ENCODE measurements at regions not wholly inside any gene's neighbourhood (a gene's known extent, or its start where the extent isn't known, plus 50 kb on each side); places are given as distances from the start of the nearest gene placed in this dataset.
A peak's percentile ranks its signal among the peaks of the same experiment; 100 is the strongest.

DNA sequence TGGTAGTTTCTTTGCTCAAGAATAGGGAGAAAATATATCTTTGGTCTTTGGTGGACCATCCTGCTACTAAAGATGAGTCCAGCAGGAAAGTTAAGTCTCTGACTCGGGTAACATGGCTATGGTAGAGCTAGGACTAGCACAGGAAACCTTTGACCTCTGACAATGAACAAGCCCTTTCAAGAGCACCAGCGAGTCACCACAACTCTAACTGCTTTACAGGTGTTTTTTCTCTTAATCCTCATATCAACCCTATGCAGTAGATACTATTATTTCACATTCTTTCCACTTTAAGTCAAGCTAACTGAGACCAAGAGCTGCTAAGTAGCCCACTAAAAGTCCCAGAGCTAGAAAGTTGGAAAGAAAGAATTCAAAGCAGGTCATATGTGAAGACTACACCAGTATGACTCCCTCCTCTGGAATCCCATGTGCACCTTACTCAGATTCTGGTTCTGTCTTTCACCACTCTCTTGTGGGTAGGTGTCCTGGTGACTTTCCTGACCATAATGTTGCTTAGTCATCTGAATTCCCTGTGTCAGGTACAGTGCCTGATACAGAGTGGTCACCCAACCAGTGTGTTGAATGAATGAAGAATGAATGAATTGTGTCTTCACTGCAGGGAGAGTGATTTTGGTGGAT, 53.8 kb upstream of the ME3 start:
- TF ChIP-seq ZFP30 (CRISPR knock-in tag; IDR thresholded peaks at IDR 0.05) (no peak), PPARA (CRISPR knock-in tag; IDR thresholded peaks at IDR 0.05; ENCODE audit: borderline replicate concordance) (no peak), TCF4 (CRISPR knock-in tag; IDR thresholded peaks at IDR 0.05; ENCODE audit: borderline replicate concordance) (no peak), RARB (CRISPR knock-in tag; IDR thresholded peaks at IDR 0.05) (no peak), ISL1 (CRISPR knock-in tag; IDR thresholded peaks at IDR 0.05) (no peak)
- peak; percentile 63 for ATAC-seq

DNA sequence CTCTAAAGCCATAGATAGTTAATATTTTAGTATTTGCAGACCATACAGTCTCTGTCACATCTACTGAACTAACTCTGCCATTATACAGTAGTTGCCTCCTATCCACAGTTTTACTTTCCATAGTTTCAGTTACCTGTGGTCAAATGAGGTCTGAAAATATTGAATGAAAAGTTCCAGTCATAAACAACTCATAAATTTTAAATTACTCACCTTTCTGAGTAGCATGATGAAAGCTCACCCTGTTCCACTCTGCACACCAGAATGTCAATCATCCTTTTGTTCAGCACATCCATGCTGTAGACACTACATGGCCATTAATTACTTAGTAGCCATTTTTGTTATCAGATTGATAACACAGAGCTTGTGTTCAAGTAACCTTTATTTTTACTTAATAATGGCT, 51.7 kb upstream of the ME3 start:
- ATAC-seq, result no peak

DNA sequence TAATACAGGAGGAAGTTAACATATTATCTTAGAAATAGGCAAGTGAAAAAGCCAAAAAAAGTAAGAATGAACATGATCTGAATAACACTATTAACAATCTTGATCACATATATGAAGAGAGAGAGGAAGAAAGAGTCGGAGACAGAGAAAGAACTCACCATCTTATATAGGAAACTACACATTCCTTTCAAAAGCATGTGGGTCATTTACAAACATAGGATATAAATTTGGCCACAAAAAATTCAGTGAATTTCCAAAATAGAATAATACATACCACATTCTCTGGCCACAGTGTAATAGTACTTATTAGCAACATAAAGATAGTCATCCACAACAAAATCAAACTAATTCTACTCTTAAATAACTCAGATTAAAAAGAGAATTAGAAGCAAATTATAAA, 50.9 kb upstream of the ME3 start:
- TF ChIP-seq ZNF565 (CRISPR knock-in tag; conservative IDR thresholded peaks at IDR 0.05; ENCODE audit: low read depth), result no peak
- no peak for TF ChIP-seq RARB (CRISPR knock-in tag; IDR thresholded peaks at IDR 0.05)
- no peak for TF ChIP-seq ZFP30 (CRISPR knock-in tag; IDR thresholded peaks at IDR 0.05)
- no peak for TF ChIP-seq ARNTL (CRISPR knock-in tag; IDR thresholded peaks at IDR 0.05; ENCODE audit: borderline replicate concordance, low read depth)
- TF ChIP-seq ZC3H10 (CRISPR knock-in tag; IDR thresholded peaks at IDR 0.05), result no peak
- TF ChIP-seq ZFP3 (CRISPR knock-in tag; IDR thresholded peaks at IDR 0.05), result no peak
- TF ChIP-seq GLIS3 (CRISPR knock-in tag; IDR thresholded peaks at IDR 0.05), result no peak
- no peak for TF ChIP-seq PPARA (CRISPR knock-in tag; IDR thresholded peaks at IDR 0.05; ENCODE audit: borderline replicate concordance)
- TF ChIP-seq, protein P1, sequence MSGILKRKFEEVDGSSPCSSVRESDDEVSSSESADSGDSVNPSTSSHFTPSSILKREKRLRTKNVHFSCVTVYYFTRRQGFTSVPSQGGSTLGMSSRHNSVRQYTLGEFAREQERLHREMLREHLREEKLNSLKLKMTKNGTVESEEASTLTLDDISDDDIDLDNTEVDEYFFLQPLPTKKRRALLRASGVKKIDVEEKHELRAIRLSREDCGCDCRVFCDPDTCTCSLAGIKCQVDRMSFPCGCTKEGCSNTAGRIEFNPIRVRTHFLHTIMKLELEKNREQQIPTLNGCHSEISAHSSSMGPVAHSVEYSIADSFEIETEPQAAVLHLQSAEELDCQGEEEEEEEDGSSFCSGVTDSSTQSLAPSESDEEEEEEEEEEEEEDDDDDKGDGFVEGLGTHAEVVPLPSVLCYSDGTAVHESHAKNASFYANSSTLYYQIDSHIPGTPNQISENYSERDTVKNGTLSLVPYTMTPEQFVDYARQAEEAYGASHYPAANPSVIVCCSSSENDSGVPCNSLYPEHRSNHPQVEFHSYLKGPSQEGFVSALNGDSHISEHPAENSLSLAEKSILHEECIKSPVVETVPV (CRISPR knock-in tag; IDR thresholded peaks at IDR 0.05), result no peak
- TF ChIP-seq ESRRG (CRISPR knock-in tag; IDR thresholded peaks at IDR 0.05), result no peak
- TF ChIP-seq TCF4 (CRISPR knock-in tag; IDR thresholded peaks at IDR 0.05; ENCODE audit: borderline replicate concordance), result no peak
- TF ChIP-seq, protein P2, sequence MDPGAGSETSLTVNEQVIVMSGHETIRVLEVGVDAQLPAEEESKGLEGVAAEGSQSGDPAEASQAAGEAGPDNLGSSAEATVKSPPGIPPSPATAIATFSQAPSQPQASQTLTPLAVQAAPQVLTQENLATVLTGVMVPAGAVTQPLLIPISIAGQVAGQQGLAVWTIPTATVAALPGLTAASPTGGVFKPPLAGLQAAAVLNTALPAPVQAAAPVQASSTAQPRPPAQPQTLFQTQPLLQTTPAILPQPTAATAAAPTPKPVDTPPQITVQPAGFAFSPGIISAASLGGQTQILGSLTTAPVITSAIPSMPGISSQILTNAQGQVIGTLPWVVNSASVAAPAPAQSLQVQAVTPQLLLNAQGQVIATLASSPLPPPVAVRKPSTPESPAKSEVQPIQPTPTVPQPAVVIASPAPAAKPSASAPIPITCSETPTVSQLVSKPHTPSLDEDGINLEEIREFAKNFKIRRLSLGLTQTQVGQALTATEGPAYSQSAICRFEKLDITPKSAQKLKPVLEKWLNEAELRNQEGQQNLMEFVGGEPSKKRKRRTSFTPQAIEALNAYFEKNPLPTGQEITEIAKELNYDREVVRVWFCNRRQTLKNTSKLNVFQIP (CRISPR knock-in tag; IDR thresholded peaks at IDR 0.05; ENCODE audit: borderline replicate concordance, low read depth), result no peak
- no peak for TF ChIP-seq ISL1 (CRISPR knock-in tag; IDR thresholded peaks at IDR 0.05)
- TF ChIP-seq, protein P3, sequence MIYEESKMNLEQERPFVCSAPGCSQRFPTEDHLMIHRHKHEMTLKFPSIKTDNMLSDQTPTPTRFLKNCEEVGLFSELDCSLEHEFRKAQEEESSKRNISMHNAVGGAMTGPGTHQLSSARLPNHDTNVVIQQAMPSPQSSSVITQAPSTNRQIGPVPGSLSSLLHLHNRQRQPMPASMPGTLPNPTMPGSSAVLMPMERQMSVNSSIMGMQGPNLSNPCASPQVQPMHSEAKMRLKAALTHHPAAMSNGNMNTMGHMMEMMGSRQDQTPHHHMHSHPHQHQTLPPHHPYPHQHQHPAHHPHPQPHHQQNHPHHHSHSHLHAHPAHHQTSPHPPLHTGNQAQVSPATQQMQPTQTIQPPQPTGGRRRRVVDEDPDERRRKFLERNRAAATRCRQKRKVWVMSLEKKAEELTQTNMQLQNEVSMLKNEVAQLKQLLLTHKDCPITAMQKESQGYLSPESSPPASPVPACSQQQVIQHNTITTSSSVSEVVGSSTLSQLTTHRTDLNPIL (CRISPR knock-in tag; IDR thresholded peaks at IDR 0.05; ENCODE audit: low read depth), result no peak
- TF ChIP-seq, protein P4, sequence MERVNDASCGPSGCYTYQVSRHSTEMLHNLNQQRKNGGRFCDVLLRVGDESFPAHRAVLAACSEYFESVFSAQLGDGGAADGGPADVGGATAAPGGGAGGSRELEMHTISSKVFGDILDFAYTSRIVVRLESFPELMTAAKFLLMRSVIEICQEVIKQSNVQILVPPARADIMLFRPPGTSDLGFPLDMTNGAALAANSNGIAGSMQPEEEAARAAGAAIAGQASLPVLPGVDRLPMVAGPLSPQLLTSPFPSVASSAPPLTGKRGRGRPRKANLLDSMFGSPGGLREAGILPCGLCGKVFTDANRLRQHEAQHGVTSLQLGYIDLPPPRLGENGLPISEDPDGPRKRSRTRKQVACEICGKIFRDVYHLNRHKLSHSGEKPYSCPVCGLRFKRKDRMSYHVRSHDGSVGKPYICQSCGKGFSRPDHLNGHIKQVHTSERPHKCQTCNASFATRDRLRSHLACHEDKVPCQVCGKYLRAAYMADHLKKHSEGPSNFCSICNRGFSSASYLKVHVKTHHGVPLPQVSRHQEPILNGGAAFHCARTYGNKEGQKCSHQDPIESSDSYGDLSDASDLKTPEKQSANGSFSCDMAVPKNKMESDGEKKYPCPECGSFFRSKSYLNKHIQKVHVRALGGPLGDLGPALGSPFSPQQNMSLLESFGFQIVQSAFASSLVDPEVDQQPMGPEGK (CRISPR knock-in tag; IDR thresholded peaks at IDR 0.05; ENCODE audit: borderline replicate concordance), result no peak
- TF ChIP-seq ZNF8 (CRISPR knock-in tag; IDR thresholded peaks at IDR 0.05), result no peak
- TF ChIP-seq OSR1 (CRISPR knock-in tag; IDR thresholded peaks at IDR 0.05), result no peak
- ATAC-seq, result no peak

More for the DNA sequence above, 51.7 kb upstream of the ME3 start:
- TF ChIP-seq ZFP30 (CRISPR knock-in tag; IDR thresholded peaks at IDR 0.05) (no peak), ARNTL (CRISPR knock-in tag; IDR thresholded peaks at IDR 0.05; ENCODE audit: borderline replicate concordance, low read depth) (no peak), ZNF70 (CRISPR knock-in tag; IDR thresholded peaks at IDR 0.05) (no peak), ZFP3 (CRISPR knock-in tag; IDR thresholded peaks at IDR 0.05) (no peak), TCF4 (CRISPR knock-in tag; IDR thresholded peaks at IDR 0.05; ENCODE audit: borderline replicate concordance) (no peak), PPARA (CRISPR knock-in tag; IDR thresholded peaks at IDR 0.05; ENCODE audit: borderline replicate concordance) (no peak), ZC3H10 (CRISPR knock-in tag; IDR thresholded peaks at IDR 0.05) (no peak), ESRRG (CRISPR knock-in tag; IDR thresholded peaks at IDR 0.05) (no peak), ZNF565 (CRISPR knock-in tag; conservative IDR thresholded peaks at IDR 0.05; ENCODE audit: low read depth) (no peak), ZNF8 (CRISPR knock-in tag; IDR thresholded peaks at IDR 0.05) (no peak)
- TF ChIP-seq, protein P1 (CRISPR knock-in tag; IDR thresholded peaks at IDR 0.05), result no peak
- TF ChIP-seq, protein P3 (CRISPR knock-in tag; IDR thresholded peaks at IDR 0.05; ENCODE audit: low read depth), result no peak
